GM12878 (cell line): ENCODE measurements at regions not wholly inside any gene's neighbourhood (a gene's known extent, or its start where the extent isn't known, plus 50 kb on each side); places are given as distances from the start of the nearest gene placed in this dataset.

ENCODE experiments used
- CEBPB ChIP-seq, 2 experiments: fragments of 150-350 bp in 1 of 2; IDR thresholded peaks; 2 replicates each; pipeline ENCODE4 v1.6.1; 2012 to 2014; ENCODE audit warnings: low read depth in 2 of 2, low read length in 2 of 2, borderline replicate concordance in 1 of 2, inconsistent platforms in 1 of 2
- ETV6 ChIP-seq, 2 experiments: fragments of 450-650 bp in 1 of 2; IDR thresholded peaks in 1 of 2; conservative IDR thresholded peaks in 1 of 2; 2 replicates each; pipeline ENCODE4 v1.6.1; 2014; ENCODE audit warnings: antibody characterized with exemption in 1 of 2, borderline replicate concordance in 1 of 2, low read depth in 1 of 2, mild to moderate bottlenecking in 1 of 2, moderate library complexity in 1 of 2
- EZH2 ChIP-seq: IDR thresholded peaks from 2 replicates; pipeline ENCODE4 v1.6.1; 2012; ENCODE audit warnings: low read depth, mild to moderate bottlenecking, control low read depth, inconsistent platforms, low read length, borderline replicate concordance; ENCODE audit not compliant: control insufficient read depth
- MYB ChIP-seq: fragments of 150-350 bp; IDR thresholded peaks from 2 replicates; pipeline ENCODE4 v1.6.1; 2014; ENCODE audit warnings: mild to moderate bottlenecking, low read depth, low read length, borderline replicate concordance
- MYC ChIP-seq: IDR thresholded peaks from 2 replicates; pipeline ENCODE4 v1.6.1; 2011; ENCODE audit warnings: mild to moderate bottlenecking, low read length, moderate library complexity, inconsistent platforms; ENCODE audit not compliant: insufficient read depth, insufficient replicate concordance, insufficient read length, severe bottlenecking
- NFIC ChIP-seq: IDR thresholded peaks from 2 replicates; pipeline ENCODE4 v1.6.1; 2012; ENCODE audit warnings: low read depth, mild to moderate bottlenecking, inconsistent platforms, low read length, moderate library complexity
- POLR2A ChIP-seq: IDR thresholded peaks from 2 replicates; pipeline ENCODE4 v1.6.1; 2011; ENCODE audit warnings: low read depth, mild to moderate bottlenecking, low read length
- SPI1 ChIP-seq: IDR thresholded peaks from 2 replicates; pipeline ENCODE4 v1.6.1; 2011; ENCODE audit warnings: low read depth, mild to moderate bottlenecking, low read length, moderate library complexity, borderline replicate concordance; ENCODE audit not compliant: insufficient read depth
- TF ChIP-seq, protein P1 (sequence below), 3 experiments: IDR thresholded peaks in 2 of 3; conservative IDR thresholded peaks in 1 of 3; 2 replicates each; pipeline ENCODE4 v1.5.1; 2011; ENCODE audit warnings: low read depth in 3 of 3, low read length in 3 of 3, mild to moderate bottlenecking in 3 of 3, control low read depth in 2 of 3, moderate library complexity in 2 of 3, inconsistent platforms in 1 of 3, mixed read lengths in 1 of 3; ENCODE audit not compliant: control insufficient read depth in 2 of 3, insufficient read depth in 1 of 3; ENCODE audit errors: extremely low read depth in 1 of 3

- TF ChIP-seq POLR2A, result no peak
- TF ChIP-seq MYC, result no peak
- no peak for TF ChIP-seq CEBPB (IDR thresholded peaks at IDR 0.05; ENCODE audit: borderline replicate concordance in 1 of 2, low read depth in 2 of 2, low read length in 2 of 2)
- TF ChIP-seq, protein P1, sequence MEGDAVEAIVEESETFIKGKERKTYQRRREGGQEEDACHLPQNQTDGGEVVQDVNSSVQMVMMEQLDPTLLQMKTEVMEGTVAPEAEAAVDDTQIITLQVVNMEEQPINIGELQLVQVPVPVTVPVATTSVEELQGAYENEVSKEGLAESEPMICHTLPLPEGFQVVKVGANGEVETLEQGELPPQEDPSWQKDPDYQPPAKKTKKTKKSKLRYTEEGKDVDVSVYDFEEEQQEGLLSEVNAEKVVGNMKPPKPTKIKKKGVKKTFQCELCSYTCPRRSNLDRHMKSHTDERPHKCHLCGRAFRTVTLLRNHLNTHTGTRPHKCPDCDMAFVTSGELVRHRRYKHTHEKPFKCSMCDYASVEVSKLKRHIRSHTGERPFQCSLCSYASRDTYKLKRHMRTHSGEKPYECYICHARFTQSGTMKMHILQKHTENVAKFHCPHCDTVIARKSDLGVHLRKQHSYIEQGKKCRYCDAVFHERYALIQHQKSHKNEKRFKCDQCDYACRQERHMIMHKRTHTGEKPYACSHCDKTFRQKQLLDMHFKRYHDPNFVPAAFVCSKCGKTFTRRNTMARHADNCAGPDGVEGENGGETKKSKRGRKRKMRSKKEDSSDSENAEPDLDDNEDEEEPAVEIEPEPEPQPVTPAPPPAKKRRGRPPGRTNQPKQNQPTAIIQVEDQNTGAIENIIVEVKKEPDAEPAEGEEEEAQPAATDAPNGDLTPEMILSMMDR (IDR thresholded peaks at IDR 0.05 in 2 of 3, conservative IDR thresholded peaks at IDR 0.05 in 1 of 3; ENCODE audit: control insufficient read depth in 2 of 3, extremely low read depth in 1 of 3, insufficient read depth in 1 of 3, low read depth in 3 of 3, low read length in 3 of 3), result no peak
- no peak for TF ChIP-seq NFIC
- no peak for TF ChIP-seq ETV6 (conservative IDR thresholded peaks at IDR 0.05 in 1 of 2, IDR thresholded peaks at IDR 0.05 in 1 of 2; ENCODE audit: borderline replicate concordance in 1 of 2, low read depth in 1 of 2)
- TF ChIP-seq MYB, result no peak
- no peak for TF ChIP-seq SPI1
- TF ChIP-seq EZH2, result no peak
Measured at GRCh38 chr3:96225494-96225893, 588.9 kb upstream of the EPHA6 start.
